ENCODE measurements at regions not wholly inside any gene's neighbourhood (a gene's known extent, or its start where the extent isn't known, plus 50 kb on each side); places are given as distances from the start of the nearest gene placed in this dataset.
A peak's percentile ranks its signal among the peaks of the same experiment; 100 is the strongest.

DNA sequence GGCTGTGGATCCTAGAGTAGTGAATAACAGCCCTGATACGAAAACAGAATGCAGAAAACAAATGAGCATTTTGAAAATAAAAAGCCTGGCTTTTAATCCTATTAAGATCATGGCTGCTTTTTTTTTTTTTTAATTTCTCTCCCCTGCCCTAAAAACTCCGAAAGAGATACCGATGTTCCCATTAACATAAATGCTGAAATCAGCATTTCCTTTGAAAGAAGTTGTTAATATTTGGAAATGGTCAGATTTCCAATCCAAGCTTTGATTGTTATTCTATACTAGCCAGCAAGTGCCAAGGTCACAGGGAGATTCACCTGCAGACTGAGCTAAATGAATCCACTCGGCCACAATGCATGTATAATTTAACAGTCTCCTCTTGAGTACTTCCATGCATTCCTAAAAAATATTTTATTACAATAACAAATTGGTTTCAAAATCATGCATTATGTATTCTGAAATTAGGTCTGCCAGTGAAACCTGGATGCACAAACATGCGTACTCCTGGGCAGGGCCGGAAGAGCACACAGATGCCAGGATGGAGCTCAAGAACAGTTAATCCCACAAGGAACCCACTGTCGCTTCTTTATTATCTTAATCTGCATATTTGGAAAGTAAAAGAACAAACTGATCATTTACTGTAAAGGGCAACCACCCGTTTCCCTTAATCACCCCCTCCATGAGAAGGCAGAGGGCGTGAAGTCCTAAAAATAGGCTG, 521.5 kb upstream of the ZFHX3 start:
- Histone ChIP-seq H3K27me3 (ENCODE audit: control insufficient read depth, insufficient read depth, low read length) (no peaks in the 10 kb centered on the region), H3K23ac (ENCODE audit: low read depth, low read length) (no peak overlapping the region), H3K14ac (replicated peaks; ENCODE audit: low read depth, low read length) (no peak overlapping the region), H2BK120ac (ENCODE audit: low read depth, low read length) (no peak overlapping the region), H4K91ac (ENCODE audit: insufficient read depth, low read depth, low read length) (no peak overlapping the region), H3K56ac (ENCODE audit: extremely low read depth, insufficient read depth, low read length) (no peak overlapping the region), H3K4ac (ENCODE audit: low read depth, low read length) (no peak overlapping the region), H4K8ac (ENCODE audit: low read depth in 2 of 2, low read length in 2 of 2) (no peak overlapping the region), H2BK15ac (ENCODE audit: low read depth, low read length) (no peak overlapping the region), H2BK20ac (ENCODE audit: low read depth, low read length) (no peak overlapping the region), H3K4me2 (ENCODE audit: low read depth, low read length) (no peak overlapping the region), H3K27ac (ENCODE audit: insufficient read depth, low read length) (no peak overlapping the region), H3K79me1 (ENCODE audit: low read depth in 1 of 2, low read length in 2 of 2) (no peaks in the 10 kb centered on the region), H2BK5ac (ENCODE audit: low read depth, low read length, poor library complexity, severe bottlenecking) (no peak overlapping the region), H3K4me1 (ENCODE audit: control insufficient read depth, insufficient read depth, low read length) (no peaks in the 10 kb centered on the region), H3K18ac (ENCODE audit: low read depth, low read length) (no peak overlapping the region), H3K9ac (ENCODE audit: low read depth, low read length) (no peak overlapping the region), H3K4me3 (ENCODE audit: insufficient read depth, low read depth, low read length) (no peak overlapping the region), H4K20me1 (ENCODE audit: insufficient read depth, low read length) (no peaks in the 10 kb centered on the region), H3K9me1 (ENCODE audit: insufficient read depth, low read length) (no peaks in the 10 kb centered on the region), H3K9me3 (ENCODE audit: control insufficient read depth, insufficient read depth, low read length) (no peaks in the 10 kb centered on the region; the same call in 1 of the 2 replicates), H2AK5ac (ENCODE audit: low read depth, low read length) (no peak overlapping the region), H4K5ac (ENCODE audit: low read depth, low read length) (no peak overlapping the region), H2AFZ (replicated peaks; ENCODE audit: low read length, poor library complexity) (no peak overlapping the region), H3K36me3 (ENCODE audit: control insufficient read depth, insufficient read depth, low read length) (no peaks in the 10 kb centered on the region), H2AK9ac (replicated peaks; ENCODE audit: low read depth, low read length, poor library complexity) (no peak overlapping the region)
- CTCF ChIA-PET: no interaction called here
- dilution Hi-C loops (cut with HindIII; ENCODE audit: low sequenced_read_pairs, unreplicated experiment) (no loop called here), intact Hi-C loops (cut with micrococcal nuclease) (no loop called here), in situ Hi-C loops (cut with MboI; ENCODE audit: low sequenced_read_pairs) (no loop called here)
- TF ChIP-seq MAFK (IDR thresholded peaks at IDR 0.05; ENCODE audit: low read depth, low read length) (peak; percentile 80), BHLHE40 (IDR thresholded peaks at IDR 0.05; ENCODE audit: low read depth, low read length) (no peak), CEBPB (IDR thresholded peaks at IDR 0.05; ENCODE audit: low read depth, low read length) (no peak), RAD21 (IDR thresholded peaks at IDR 0.05; ENCODE audit: low read length) (no peak)
- TF ChIP-seq, protein P1, sequence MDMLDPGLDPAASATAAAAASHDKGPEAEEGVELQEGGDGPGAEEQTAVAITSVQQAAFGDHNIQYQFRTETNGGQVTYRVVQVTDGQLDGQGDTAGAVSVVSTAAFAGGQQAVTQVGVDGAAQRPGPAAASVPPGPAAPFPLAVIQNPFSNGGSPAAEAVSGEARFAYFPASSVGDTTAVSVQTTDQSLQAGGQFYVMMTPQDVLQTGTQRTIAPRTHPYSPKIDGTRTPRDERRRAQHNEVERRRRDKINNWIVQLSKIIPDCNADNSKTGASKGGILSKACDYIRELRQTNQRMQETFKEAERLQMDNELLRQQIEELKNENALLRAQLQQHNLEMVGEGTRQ (IDR thresholded peaks at IDR 0.05; ENCODE audit: low read depth, low read length): no peak
- no TSS peak for BruUV-seq (replicated peaks)
- POLR2A ChIA-PET (ENCODE audit: unreplicated experiment): no interaction called here
- ATAC-seq (ENCODE audit: low read depth): no peak
- no peak for DNase-seq
- WGBS, 2 experiments (ENCODE audit: extremely low coverage in 2 of 2, insufficient read length in 1 of 2): no CpG with 5 or more reads among the region's 9 CpGs
